CD14-positive monocyte (primary cell): ENCODE measurements at regions not wholly inside any gene's neighbourhood (a gene's known extent, or its start where the extent isn't known, plus 50 kb on each side); places are given as distances from the start of the nearest gene placed in this dataset.

Experiments used
- DNase-seq, 3 donors: peaks; one replicate each; pipeline ENCODE4 v3.0.0-alpha.2; 2011 to 2022
- H2AFZ ChIP-seq: 2 replicates; pipeline ENCODE4 v1.6.0; 2012; ENCODE audit warnings: mild to moderate bottlenecking, low read depth, low read length, inconsistent platforms; ENCODE audit not compliant: insufficient read depth, poor library complexity, severe bottlenecking
- H3K27ac ChIP-seq, 2 donors: 1 replicate in 1 of 2; 2 replicates in 1 of 2; pipeline ENCODE4 v1.5.1; 2012 to 2013; ENCODE audit warnings: low read length in 2 of 2, control low read depth in 1 of 2, inconsistent platforms in 1 of 2, low read depth in 1 of 2, mild to moderate bottlenecking in 1 of 2
- H3K27me3 ChIP-seq, 2 donors: one replicate each; pipeline versions ENCODE4 v1.6.0 to v1.6.1; 2011 to 2013; ENCODE audit warnings: low read length in 2 of 2; ENCODE audit not compliant: control insufficient read depth in 2 of 2, insufficient read depth in 2 of 2
- H3K36me3 ChIP-seq, 2 donors: replicated peaks in 1 of 2; 1 replicate in 1 of 2; 2 replicates in 1 of 2; pipeline versions ENCODE4 v1.5.1 to v1.6.1; 2012 to 2013; ENCODE audit warnings: low read length in 2 of 2, control low read depth in 1 of 2, inconsistent platforms in 1 of 2, mild to moderate bottlenecking in 1 of 2; ENCODE audit not compliant: insufficient read depth in 2 of 2, control insufficient read depth in 1 of 2
- H3K4me1 ChIP-seq, 2 donors: 1 replicate in 1 of 2; 2 replicates in 1 of 2; pipeline versions ENCODE4 v1.5.1 to v1.6.1; 2012 to 2013; ENCODE audit warnings: low read length in 2 of 2, control low read depth in 1 of 2, inconsistent platforms in 1 of 2, mild to moderate bottlenecking in 1 of 2, moderate library complexity in 1 of 2; ENCODE audit not compliant: insufficient read depth in 2 of 2, control insufficient read depth in 1 of 2
- H3K4me2 ChIP-seq: replicated peaks from 2 replicates; pipeline ENCODE3; 2012; ENCODE audit warnings: low read length, moderate library complexity, mild to moderate bottlenecking; ENCODE audit not compliant: poor library complexity, severe bottlenecking; ENCODE audit errors: extremely low read depth
- H3K4me3 ChIP-seq, 3 experiments: fragments of 200-600 bp in 1 of 3; sonication (generic) in 1 of 3; replicated peaks in 1 of 3; 1 replicate in 2 of 3; 2 replicates in 1 of 3; pipeline ENCODE4 v1.5.1; 2011 to 2013; ENCODE audit warnings: low read length in 3 of 3, mild to moderate bottlenecking in 3 of 3, control low read depth in 2 of 3, low read depth in 2 of 3, inconsistent platforms in 1 of 3, moderate library complexity in 1 of 3
- H3K79me2 ChIP-seq: 2 replicates; pipeline ENCODE4 v1.6.0; 2012; ENCODE audit warnings: mild to moderate bottlenecking, control low read depth, inconsistent platforms, low read length, moderate library complexity; ENCODE audit not compliant: insufficient read depth
- H3K9ac ChIP-seq: 2 replicates; pipeline ENCODE4 v1.6.0; 2017; ENCODE audit warnings: low read length, mild to moderate bottlenecking; ENCODE audit not compliant: insufficient read depth, poor library complexity, severe bottlenecking
- H3K9me3 ChIP-seq, 2 donors: replicated peaks in 1 of 2; 1 replicate in 1 of 2; 2 replicates in 1 of 2; pipeline versions ENCODE4 v1.5.1 to v1.6.1; 2012 to 2013; ENCODE audit warnings: low read length in 2 of 2, control low read depth in 1 of 2; ENCODE audit not compliant: control insufficient read depth in 1 of 2, insufficient read depth in 1 of 2
- H4K20me1 ChIP-seq: 2 replicates; pipeline ENCODE4 v1.6.0; 2012; ENCODE audit warnings: mild to moderate bottlenecking, low read length, control low read depth, moderate library complexity; ENCODE audit not compliant: insufficient read depth
- H3K27ac Mint-ChIP-seq, 7 donors: one replicate each; pipeline ENCODE4 v1.8.0; 2020; ENCODE audit warnings: mild to moderate bottlenecking in 7 of 7, mixed read lengths in 7 of 7, moderate library complexity in 6 of 7, inconsistent platforms in 2 of 7
- H3K27me3 Mint-ChIP-seq, 3 donors: one replicate each; pipeline ENCODE4 v1.8.0; 2021 to 2022; ENCODE audit warnings: low read depth in 3 of 3, mild to moderate bottlenecking in 3 of 3, mixed read lengths in 3 of 3, moderate library complexity in 3 of 3, inconsistent platforms in 1 of 3
- H3K36me3 Mint-ChIP-seq, 2 donors: one replicate each; pipeline ENCODE4 v1.8.0; 2020; ENCODE audit warnings: mixed read lengths in 2 of 2, inconsistent platforms in 1 of 2, mild to moderate bottlenecking in 1 of 2
- H3K4me1 Mint-ChIP-seq: one replicate; pipeline ENCODE4 v1.8.0; 2020; ENCODE audit warnings: mild to moderate bottlenecking, mixed read lengths
- H3K4me3 Mint-ChIP-seq, 2 donors: one replicate each; pipeline ENCODE4 v1.8.0; 2020; ENCODE audit warnings: mild to moderate bottlenecking in 2 of 2, mixed read lengths in 2 of 2, moderate library complexity in 1 of 2
- H3K9me3 Mint-ChIP-seq, 7 donors: one replicate each; pipeline ENCODE4 v1.8.0; 2020 to 2022; ENCODE audit warnings: mixed read lengths in 7 of 7, mild to moderate bottlenecking in 6 of 7, moderate library complexity in 6 of 7, inconsistent platforms in 2 of 7
- WGBS: methylation state at CpG from one replicate; pipeline ENCODE4 v1.1.5; 2013; ENCODE audit warnings: missing lambda C conversion rate; ENCODE audit not compliant: insufficient coverage; 5-methylcytosine and 5-hydroxymethylcytosine counted together
- intact Hi-C, 2 donors: fragments of 100-400 bp; cut with micrococcal nuclease; formaldehyde crosslinking; loops; one replicate each; pipeline versions ENCODE4 v1.15.0 to v1.15.1; 2023
- TF ChIP-seq, protein P1 (sequence below): fragments of 200-600 bp; IDR thresholded peaks from one replicate; pipeline ENCODE4 v1.8.0; 2022; ENCODE audit warnings: antibody characterized with exemption, mild to moderate bottlenecking

DNA sequence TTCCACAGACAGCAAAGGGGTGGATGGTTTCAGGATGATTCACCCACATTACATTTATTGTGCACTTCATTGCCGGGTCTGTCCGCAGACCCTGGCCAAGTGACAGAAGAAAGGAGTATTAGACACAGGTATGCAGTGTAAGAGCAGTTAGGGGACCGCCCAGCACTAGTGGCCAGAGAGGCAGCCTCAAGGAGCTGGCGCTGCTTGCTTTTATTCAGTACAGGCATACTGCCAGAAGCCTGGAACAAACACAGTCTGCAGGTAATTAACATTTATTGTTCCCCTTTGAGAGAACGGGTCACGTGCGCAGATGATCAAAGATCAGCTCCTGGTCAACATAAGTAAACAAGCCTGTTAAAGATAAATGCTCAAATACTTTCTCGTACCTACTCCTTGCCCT, 1639.0 kb upstream of the IGFBP7 start:
- 87% methylated on average over 5 of the region's 8 CpGs for WGBS

DNA sequence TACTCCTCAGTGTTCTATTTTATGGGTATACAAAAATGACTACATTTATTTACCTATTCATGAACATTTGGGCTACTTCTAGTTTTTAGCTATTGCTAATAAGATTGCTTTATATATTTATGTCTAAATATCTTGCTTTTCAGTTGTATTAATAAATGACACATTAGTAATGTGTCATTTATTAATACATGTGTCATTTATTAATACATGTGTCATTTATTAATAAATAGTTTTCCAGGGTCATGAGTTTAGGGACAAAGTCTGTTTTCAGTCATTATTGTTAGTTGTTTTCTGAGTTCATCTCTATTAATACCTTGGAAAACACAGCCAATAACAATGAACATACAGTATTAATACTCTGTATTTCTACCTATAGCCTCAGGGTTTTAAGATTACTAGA, 1630.7 kb upstream of the IGFBP7 start:
- H3K27ac ChIP-seq = no peak overlapping the region
- H3K4me3 Mint-ChIP-seq = no peak overlapping the region
- no peak for DNase-seq
- H3K9ac ChIP-seq = no peak overlapping the region
- H3K4me3 ChIP-seq = no peak overlapping the region
- H3K27me3 Mint-ChIP-seq = peaks cover 0 to 2% (median 2%) of the 10 kb centered on the region in 3 donors
- H3K27ac Mint-ChIP-seq = no peak overlapping the region
- no peak overlapping the region for H2AFZ ChIP-seq
- intact Hi-C loops = no loop called here
- TF ChIP-seq, protein P1, sequence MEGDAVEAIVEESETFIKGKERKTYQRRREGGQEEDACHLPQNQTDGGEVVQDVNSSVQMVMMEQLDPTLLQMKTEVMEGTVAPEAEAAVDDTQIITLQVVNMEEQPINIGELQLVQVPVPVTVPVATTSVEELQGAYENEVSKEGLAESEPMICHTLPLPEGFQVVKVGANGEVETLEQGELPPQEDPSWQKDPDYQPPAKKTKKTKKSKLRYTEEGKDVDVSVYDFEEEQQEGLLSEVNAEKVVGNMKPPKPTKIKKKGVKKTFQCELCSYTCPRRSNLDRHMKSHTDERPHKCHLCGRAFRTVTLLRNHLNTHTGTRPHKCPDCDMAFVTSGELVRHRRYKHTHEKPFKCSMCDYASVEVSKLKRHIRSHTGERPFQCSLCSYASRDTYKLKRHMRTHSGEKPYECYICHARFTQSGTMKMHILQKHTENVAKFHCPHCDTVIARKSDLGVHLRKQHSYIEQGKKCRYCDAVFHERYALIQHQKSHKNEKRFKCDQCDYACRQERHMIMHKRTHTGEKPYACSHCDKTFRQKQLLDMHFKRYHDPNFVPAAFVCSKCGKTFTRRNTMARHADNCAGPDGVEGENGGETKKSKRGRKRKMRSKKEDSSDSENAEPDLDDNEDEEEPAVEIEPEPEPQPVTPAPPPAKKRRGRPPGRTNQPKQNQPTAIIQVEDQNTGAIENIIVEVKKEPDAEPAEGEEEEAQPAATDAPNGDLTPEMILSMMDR = no peak
- no peak overlapping the region for H3K4me2 ChIP-seq
- no peaks in the 10 kb centered on the region for H4K20me1 ChIP-seq
- H3K4me1 Mint-ChIP-seq = no peaks in the 10 kb centered on the region
- H3K36me3 ChIP-seq = no peaks in the 10 kb centered on the region
- no peaks in the 10 kb centered on the region for H3K27me3 ChIP-seq
- H3K4me1 ChIP-seq = no peaks in the 10 kb centered on the region
- H3K9me3 Mint-ChIP-seq = peaks cover 0 to 5% (median 0%) of the 10 kb centered on the region in 7 donors
- no peaks in the 10 kb centered on the region for H3K36me3 Mint-ChIP-seq
- no peaks in the 10 kb centered on the region for H3K9me3 ChIP-seq
- no peaks in the 10 kb centered on the region for H3K79me2 ChIP-seq

More for the DNA sequence above, 1639.0 kb upstream of the IGFBP7 start:
- TF ChIP-seq, protein P1 = no peak
- no peak overlapping the region for H3K27ac Mint-ChIP-seq
- H3K79me2 ChIP-seq = no peaks in the 10 kb centered on the region
- H3K9ac ChIP-seq = no peak overlapping the region
- H3K36me3 Mint-ChIP-seq = no peaks in the 10 kb centered on the region
- DNase-seq = no peak
- H3K4me1 ChIP-seq = no peaks in the 10 kb centered on the region
- H4K20me1 ChIP-seq = no peaks in the 10 kb centered on the region
- H3K36me3 ChIP-seq = no peaks in the 10 kb centered on the region
- H2AFZ ChIP-seq = no peak overlapping the region
- intact Hi-C loops = no loop called here
- no peak overlapping the region for H3K27ac ChIP-seq
- no peaks in the 10 kb centered on the region for H3K9me3 ChIP-seq
- H3K4me3 ChIP-seq = no peak overlapping the region
- H3K4me2 ChIP-seq = no peak overlapping the region
- H3K4me1 Mint-ChIP-seq = no peaks in the 10 kb centered on the region
- H3K27me3 ChIP-seq = no peaks in the 10 kb centered on the region
- H3K9me3 Mint-ChIP-seq = peaks cover 0 to 3% (median 0%) of the 10 kb centered on the region in 7 donors
- peaks cover 0 to 2% (median 0%) of the 10 kb centered on the region in 3 donors for H3K27me3 Mint-ChIP-seq
- H3K4me3 Mint-ChIP-seq = no peak overlapping the region
